ENCODE measurements at regions not wholly inside any gene's neighbourhood (a gene's known extent, or its start where the extent isn't known, plus 50 kb on each side); places are given as distances from the start of the nearest gene placed in this dataset.

- no peak overlapping the region for H3K4me3 ChIP-seq
- no peaks in the 10 kb centered on the region for H3K36me3 ChIP-seq
- no peak overlapping the region for H3K27ac ChIP-seq
- WGBS, 2 donors (ENCODE audit: low coverage in 1 of 2): 48 to 72% methylated on average over 4 to 5 of the region's 5 CpGs
- ATAC-seq: no peak
- TF ChIP-seq CTCF (IDR thresholded peaks at IDR 0.05) (no peak), POLR2A (IDR thresholded peaks at IDR 0.05) (no peak), POLR2AphosphoS5 (IDR thresholded peaks at IDR 0.05) (no peak), EP300 (IDR thresholded peaks at IDR 0.05) (no peak)
- no peaks in the 10 kb centered on the region for H3K4me1 ChIP-seq
- no peaks in the 10 kb centered on the region for H3K9me3 ChIP-seq
- no peaks in the 10 kb centered on the region for H3K27me3 ChIP-seq
These were observed 333.5 kb upstream of the DCN start for GRCh38 chr12:91515944-91516694.

GRCh38 chr12:91513313-91513712, 330.7 kb upstream of the DCN start:
- 100% methylated on average over 1 of the region's 1 CpG; no CpG with 5 or more reads in 1 of the 2 donors for WGBS, 2 donors (ENCODE audit: low coverage in 1 of 2)
- Histone ChIP-seq H3K36me3 (no peaks in the 10 kb centered on the region), H3K4me3 (no peak overlapping the region), H3K27me3 (no peaks in the 10 kb centered on the region), H3K4me1 (no peaks in the 10 kb centered on the region), H3K27ac (no peak overlapping the region), H3K9me3 (no peaks in the 10 kb centered on the region)
- ATAC-seq: no peak
- TF ChIP-seq EP300 (IDR thresholded peaks at IDR 0.05) (no peak), POLR2AphosphoS5 (IDR thresholded peaks at IDR 0.05) (no peak), CTCF (IDR thresholded peaks at IDR 0.05) (no peak), POLR2A (IDR thresholded peaks at IDR 0.05) (no peak)

GRCh38 chr12:91511795-91512420, 329.3 kb upstream of the DCN start:
- Histone ChIP-seq H3K4me1 (no peaks in the 10 kb centered on the region), H3K4me3 (no peak overlapping the region), H3K27me3 (no peaks in the 10 kb centered on the region), H3K36me3 (no peaks in the 10 kb centered on the region), H3K9me3 (no peaks in the 10 kb centered on the region), H3K27ac (no peak overlapping the region)
- TF ChIP-seq CTCF (IDR thresholded peaks at IDR 0.05) (no peak), POLR2AphosphoS5 (IDR thresholded peaks at IDR 0.05) (no peak), EP300 (IDR thresholded peaks at IDR 0.05) (no peak), POLR2A (IDR thresholded peaks at IDR 0.05) (no peak)
- ATAC-seq: no peak
- 89 to 94% methylated on average over 1 of the region's 1 CpG for WGBS, 2 donors (ENCODE audit: low coverage in 1 of 2)

GRCh38 chr12:91507754-91508153, 325.1 kb upstream of the DCN start:
- Histone ChIP-seq H3K4me3 (no peak overlapping the region), H3K9me3 (no peaks in the 10 kb centered on the region), H3K27me3 (no peaks in the 10 kb centered on the region), H3K27ac (no peak overlapping the region), H3K4me1 (peaks cover 0 to 8% (median 0%) of the 10 kb centered on the region in 3 donors), H3K36me3 (no peaks in the 10 kb centered on the region)
- TF ChIP-seq CTCF (IDR thresholded peaks at IDR 0.05) (no peak), POLR2AphosphoS5 (IDR thresholded peaks at IDR 0.05) (no peak), EP300 (IDR thresholded peaks at IDR 0.05) (no peak), POLR2A (IDR thresholded peaks at IDR 0.05) (no peak)
- ATAC-seq: no peak
- 35 to 71% methylated on average over 1 of the region's 1 CpG for WGBS, 2 donors (ENCODE audit: low coverage in 1 of 2)

- ATAC-seq: no peak
- Histone ChIP-seq H3K27me3 (no peaks in the 10 kb centered on the region), H3K9me3 (no peaks in the 10 kb centered on the region), H3K36me3 (no peaks in the 10 kb centered on the region), H3K4me1 (peaks cover 0 to 8% (median 0%) of the 10 kb centered on the region in 3 donors), H3K27ac (no peak overlapping the region), H3K4me3 (no peak overlapping the region)
- no peak for TF ChIP-seq CTCF (IDR thresholded peaks at IDR 0.05)
- no peak for TF ChIP-seq POLR2A (IDR thresholded peaks at IDR 0.05)
- TF ChIP-seq EP300 (IDR thresholded peaks at IDR 0.05): no peak
- TF ChIP-seq POLR2AphosphoS5 (IDR thresholded peaks at IDR 0.05): no peak
- WGBS, 2 donors (ENCODE audit: low coverage in 1 of 2): 71 to 88% methylated on average over 2 of the region's 2 CpGs
These were observed 323.8 kb upstream of the DCN start for GRCh38 chr12:91506452-91506851.
